GM21528 (cell line): ENCODE measurements at regions not wholly inside any gene's neighbourhood (a gene's known extent, or its start where the extent isn't known, plus 50 kb on each side); places are given as distances from the start of the nearest gene placed in this dataset.
"Not testable (repeated sequence)": the region's sequence is repeated elsewhere in the genome, so short reads cannot be mapped to it uniquely, and the experiment has no call there.

ENCODE experiments used
- ATAC-seq: cut with Tn5 transposase; IDR thresholded peaks from one replicate; pipeline ENCODE4 v1.9.1; 2021; ENCODE audit warnings: mild to moderate bottlenecking, moderate library complexity; ENCODE audit not compliant: unreplicated experiment, low FRiP score

DNA sequence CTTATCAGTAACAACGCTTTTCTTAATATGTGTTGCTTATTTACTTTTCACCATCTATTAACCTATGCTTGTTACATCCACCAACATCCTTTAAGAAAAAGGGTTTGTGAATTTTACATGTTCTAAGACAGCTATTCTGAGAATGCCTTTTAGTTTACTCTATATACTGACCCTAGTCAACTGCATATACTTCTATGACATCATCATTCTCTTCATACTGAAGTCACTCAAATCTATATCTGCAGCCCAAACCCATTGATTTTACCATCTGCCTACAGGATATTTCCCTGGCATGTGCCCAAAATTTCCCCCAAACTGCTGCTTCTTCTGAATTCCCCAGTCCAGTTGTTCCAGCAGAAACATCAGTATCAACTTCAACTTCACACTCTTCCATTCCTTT lies 94.6 kb upstream of the FAM204A start:
- no peak for ATAC-seq

DNA sequence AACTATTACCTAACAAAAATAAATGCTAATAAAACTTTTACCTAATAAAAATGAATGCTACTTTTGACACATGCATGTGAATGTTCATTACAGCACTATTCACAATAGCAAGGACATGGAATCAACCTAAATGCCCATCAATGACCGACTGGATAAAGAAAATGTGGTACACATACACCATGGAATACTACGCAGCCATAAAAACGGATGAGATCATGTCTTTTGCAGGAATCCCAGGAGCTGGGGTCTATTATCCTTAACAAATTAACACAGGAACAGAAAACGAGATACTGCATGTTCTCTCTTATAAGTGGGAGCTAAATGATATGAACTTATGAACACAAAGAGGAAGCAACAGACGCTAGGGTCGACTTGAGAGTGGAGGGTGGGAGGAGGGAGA lies 88.1 kb upstream of the FAM204A start:
- ATAC-seq, result no peak

- ATAC-seq, result peak; percentile 57
Observed at GRCh38 chr10:118423800-118424442, 81.8 kb upstream of the FAM204A start.

- ATAC-seq, result no peak
Observed at GRCh38 chr10:118422241-118422640, 80.1 kb upstream of the FAM204A start.

GRCh38 chr10:118420049-118420448 lies 77.9 kb upstream of the FAM204A start:
- ATAC-seq, result not testable (repeated sequence)

DNA sequence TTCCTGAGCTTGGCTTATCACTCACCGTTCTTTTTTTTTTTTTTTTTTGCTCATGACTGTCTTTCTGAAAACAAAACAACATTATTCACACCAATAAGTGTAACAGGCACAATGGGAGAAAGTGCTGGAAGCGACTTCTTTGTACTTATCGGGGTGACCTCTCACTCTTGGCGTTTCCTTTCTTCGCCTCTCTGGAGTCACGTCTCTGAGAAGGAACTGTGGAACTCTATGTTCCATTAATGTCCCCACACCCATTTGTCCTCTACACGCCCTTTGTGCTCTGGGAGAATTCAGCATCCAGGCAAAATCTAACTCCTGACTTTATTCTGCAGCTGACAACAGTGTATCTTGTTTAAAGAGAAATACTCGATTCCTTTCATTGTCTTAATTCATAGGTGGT lies 70.8 kb upstream of the FAM204A start:
- ATAC-seq, result no peak

DNA sequence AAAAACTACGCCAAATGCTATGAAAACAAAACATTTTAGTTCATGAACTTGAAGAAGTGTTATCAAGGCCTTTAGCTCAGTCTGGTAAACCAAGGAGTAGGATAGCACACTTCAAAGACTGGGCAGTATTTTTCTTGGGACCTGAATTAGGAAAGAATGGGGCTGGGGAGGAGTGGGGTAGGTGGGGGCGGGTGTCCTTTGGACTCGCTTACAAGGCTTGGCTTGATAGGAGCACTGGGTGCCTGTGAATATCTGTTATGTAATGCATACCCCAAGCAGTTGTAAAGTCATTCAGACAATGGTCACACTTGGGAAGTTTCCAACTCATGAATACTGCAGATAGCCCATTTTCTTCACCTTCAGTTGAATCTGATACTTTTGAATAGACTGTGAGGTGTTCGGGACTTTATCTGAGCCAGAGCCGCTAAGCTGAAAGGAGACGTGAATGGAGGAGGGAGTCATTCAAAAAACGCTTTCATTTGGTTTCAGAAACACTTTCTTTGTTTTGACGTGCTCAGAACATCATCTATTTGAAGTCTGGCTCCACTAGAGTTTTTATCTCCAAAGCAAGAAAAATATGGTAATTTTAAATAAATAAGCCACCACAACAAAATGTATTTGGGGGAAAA lies 70.1 kb upstream of the FAM204A start:
- ATAC-seq, result no peak

DNA sequence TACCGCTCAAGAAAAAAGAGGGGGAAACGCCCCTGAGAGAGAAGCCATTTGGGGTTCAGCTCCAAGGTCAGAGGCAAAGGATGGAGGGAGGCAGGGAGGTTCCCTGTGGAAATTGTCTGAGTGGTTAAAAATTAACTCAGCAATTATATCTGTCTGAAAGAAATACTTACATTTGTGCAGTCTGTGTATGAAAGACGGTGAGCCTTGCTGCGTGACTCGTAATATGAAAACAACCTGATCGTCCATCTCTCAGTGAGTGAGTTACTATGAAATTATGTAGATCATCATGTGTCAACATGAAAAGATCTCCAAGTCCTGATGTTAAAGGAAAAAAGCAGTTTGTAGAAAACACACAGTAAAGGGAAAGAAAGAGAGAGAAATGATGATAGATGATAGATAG lies 67.2 kb upstream of the FAM204A start:
- no peak for ATAC-seq

DNA sequence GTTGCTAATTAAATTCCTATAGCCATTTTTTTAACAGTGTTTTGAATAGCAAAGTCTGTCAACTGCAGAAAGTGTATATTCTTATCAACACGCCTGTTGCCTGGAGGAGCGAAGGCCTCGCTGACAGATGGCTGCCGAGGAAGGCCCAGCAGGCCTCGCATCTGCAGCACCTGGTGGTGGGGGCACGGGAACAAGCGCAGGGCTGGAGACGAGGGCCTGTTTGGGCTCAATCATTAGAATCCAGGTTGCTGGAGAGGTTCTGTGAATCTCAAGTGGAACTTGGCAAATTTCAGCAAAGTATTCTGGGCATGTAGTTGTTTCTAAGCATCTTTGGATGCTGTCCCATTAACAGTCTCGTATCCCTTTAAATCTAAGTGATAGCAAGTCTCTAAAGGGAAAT lies 66.1 kb upstream of the FAM204A start:
- ATAC-seq, result no peak

DNA sequence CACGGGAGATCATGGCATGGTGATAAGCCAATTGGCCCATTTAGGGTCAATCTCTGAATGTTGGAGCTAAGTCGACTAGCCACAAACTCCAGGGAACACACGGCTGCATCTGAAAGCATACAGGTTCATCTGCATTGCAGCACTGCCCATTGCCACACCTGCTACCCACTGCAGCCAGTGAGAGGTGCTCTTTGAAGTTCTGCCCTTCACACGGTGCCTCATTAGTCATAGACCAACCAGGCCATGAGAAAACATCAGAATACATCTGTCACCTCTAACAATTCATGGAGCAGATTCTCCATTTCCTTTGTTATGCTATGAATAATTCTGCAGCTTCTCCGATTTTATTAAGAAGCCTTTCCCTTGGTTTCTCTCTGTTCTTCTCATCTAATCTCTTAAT lies 65.7 kb upstream of the FAM204A start:
- no peak for ATAC-seq

- no peak for ATAC-seq
Observed at GRCh38 chr10:118407026-118407425, 64.9 kb upstream of the FAM204A start.

GRCh38 chr10:118405928-118406327 lies 63.8 kb upstream of the FAM204A start:
- no peak for ATAC-seq

- ATAC-seq, result no peak
Observed at GRCh38 chr10:118403967-118404366, 61.8 kb upstream of the FAM204A start.

DNA sequence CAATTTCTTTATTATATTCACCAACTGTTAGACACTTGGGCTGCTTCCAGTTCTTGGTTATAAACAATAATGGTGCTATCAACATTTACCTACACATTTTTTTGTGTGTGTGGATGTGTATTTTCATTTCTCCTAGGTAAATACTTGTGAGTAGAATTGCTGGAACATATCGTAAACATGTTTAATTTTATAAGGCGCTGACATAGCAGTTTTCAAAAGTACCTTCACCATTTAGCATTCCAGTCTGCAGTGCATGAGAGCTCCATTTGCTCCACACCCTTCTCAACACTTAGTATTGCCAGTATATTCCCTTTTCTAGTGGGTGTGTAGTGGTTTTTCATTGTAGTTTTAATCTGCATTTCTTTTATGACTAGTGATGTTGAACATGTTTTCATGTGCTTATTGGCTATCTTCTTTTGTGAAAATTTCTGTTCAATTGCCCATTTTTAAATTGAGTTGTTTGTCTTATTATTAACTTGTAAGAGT lies 59.6 kb upstream of the FAM204A start:
- ATAC-seq, result no peak

- ATAC-seq, result no peak
Observed at GRCh38 chr10:118397391-118397790, 55.3 kb upstream of the FAM204A start.

DNA sequence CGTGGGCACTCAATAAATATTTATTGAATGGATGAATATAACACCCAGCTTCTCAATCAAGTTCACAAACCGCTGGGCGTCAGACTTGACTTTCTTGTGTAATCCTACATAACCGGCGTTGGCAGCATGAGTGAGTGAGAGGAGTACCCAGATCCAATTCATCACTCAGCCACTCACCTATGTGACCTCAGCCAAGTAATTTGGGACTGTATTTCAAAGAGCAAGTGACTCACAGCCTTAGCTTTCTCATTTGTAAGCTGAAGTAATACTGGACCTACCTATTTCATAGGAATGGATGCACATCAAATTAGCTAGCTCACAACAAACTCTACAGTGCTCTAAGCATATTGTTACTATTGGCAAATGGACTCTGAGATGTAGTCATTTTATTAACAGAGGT lies 53.8 kb upstream of the FAM204A start:
- no peak for ATAC-seq

DNA sequence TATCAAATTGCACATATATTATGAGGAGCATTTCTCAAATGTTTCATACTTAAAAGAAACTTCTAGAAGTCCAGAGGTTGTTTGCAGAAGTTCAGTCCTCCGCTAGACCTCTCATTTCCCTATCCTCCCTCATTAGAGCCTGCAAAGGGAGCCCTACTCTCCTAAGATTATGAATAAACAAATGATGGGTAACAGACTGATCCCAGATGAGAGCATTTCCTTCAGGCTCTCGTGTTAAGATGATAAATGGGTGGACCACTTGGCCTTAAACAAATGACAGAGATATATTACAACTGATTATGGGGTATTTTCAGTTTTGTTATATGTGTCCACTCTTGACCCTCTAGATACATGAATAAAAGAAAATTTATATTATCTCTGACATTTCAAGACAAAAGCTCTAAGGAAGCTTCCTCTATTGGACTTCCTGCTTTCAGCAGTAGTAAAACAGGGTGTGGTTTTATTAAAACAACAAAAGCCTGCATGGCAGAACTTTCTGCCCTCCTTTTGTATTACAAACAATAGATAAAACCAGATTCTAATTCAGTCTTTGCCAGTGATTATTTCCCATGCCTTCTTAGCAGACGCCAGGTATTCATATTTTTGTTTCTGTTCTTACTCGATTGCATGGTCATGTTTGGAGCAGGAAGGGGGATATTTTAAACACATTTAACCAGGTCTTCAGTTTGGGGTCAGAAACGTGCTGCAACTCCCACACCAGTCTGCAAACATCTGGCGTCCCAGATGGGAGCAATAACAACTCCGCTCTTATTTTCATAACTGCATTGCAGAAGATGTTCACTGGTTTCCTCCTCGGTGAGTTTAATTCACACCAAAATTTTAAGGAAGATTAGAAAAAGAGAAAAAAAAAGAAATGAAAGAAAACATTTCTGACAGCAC lies 52.4 kb upstream of the FAM204A start:
- ATAC-seq, result no peak

GRCh38 chr10:118392761-118393160 lies 50.6 kb upstream of the FAM204A start:
- no peak for ATAC-seq
